A673 (cell line): ENCODE measurements at regions not wholly inside any gene's neighbourhood (a gene's known extent, or its start where the extent isn't known, plus 50 kb on each side); places are given as distances from the start of the nearest gene placed in this dataset.

ENCODE experiments used
- BruUV-seq: library from RNA; stranded (reverse); fragments of 400-500 nt; replicated peaks from 2 replicates; lab custom pipeline; 2021; lab: Mats Ljungman, UMichigan
- CTCF ChIA-PET: fragments of 300-600 bp; sonication (Branson Sonifier 250); formaldehyde crosslinking; loops from one replicate; lab custom pipeline; 2022; ENCODE audit warnings: antibody characterized with exemption; lab: Charles Lee
- POLR2A ChIA-PET: fragments of 300-600 bp; sonication (Branson Sonifier 250); formaldehyde crosslinking; loops from one replicate; lab custom pipeline; 2022; ENCODE audit warnings: antibody characterized with exemption; ENCODE audit not compliant: low non-redundant PET; lab: Charles Lee
- DNase-seq: peaks from one replicate; pipeline ENCODE4 v3.0.0-alpha.2; 2015; ENCODE audit warnings: low spot score
- H3K27ac ChIP-seq: fragments of 200-600 bp; sonication (generic); 2 replicates; pipeline ENCODE4 v1.5.1; 2016; ENCODE audit warnings: mixed run types, low read depth, mild to moderate bottlenecking, mixed read lengths, antibody characterized with exemption, low read length; ENCODE audit not compliant: poor library complexity, severe bottlenecking
- H3K27me3 ChIP-seq: fragments of 200-600 bp; sonication (generic); replicated peaks from 2 replicates; pipeline ENCODE4 v1.6.1; 2017; ENCODE audit warnings: mixed run types, low read depth, mild to moderate bottlenecking, mixed read lengths, antibody characterized with exemption, low read length; ENCODE audit not compliant: insufficient read depth, poor library complexity
- H3K36me3 ChIP-seq: fragments of 200-600 bp; sonication (generic); 2 replicates; pipeline ENCODE4 v1.6.1; 2016; ENCODE audit warnings: mixed run types, mild to moderate bottlenecking, mixed read lengths, antibody characterized with exemption, low read length; ENCODE audit not compliant: insufficient read depth, poor library complexity, severe bottlenecking
- H3K4me1 ChIP-seq: fragments of 200-600 bp; sonication (generic); 2 replicates; pipeline ENCODE4 v1.6.1; 2017; ENCODE audit warnings: mixed run types, mild to moderate bottlenecking, mixed read lengths, antibody characterized with exemption, low read length; ENCODE audit not compliant: insufficient read depth, poor library complexity, severe bottlenecking
- H3K4me3 ChIP-seq: fragments of 200-600 bp; sonication (generic); 2 replicates; pipeline ENCODE4 v1.5.1; 2016; ENCODE audit warnings: low read depth, mixed run types, mild to moderate bottlenecking, mixed read lengths, low read length; ENCODE audit not compliant: poor library complexity, severe bottlenecking
- H3K9me3 ChIP-seq: fragments of 200-600 bp; sonication (generic); 2 replicates; pipeline ENCODE4 v1.6.1; 2016; ENCODE audit warnings: mixed run types, low read depth, mild to moderate bottlenecking, mixed read lengths, antibody characterized with exemption, low read length; ENCODE audit not compliant: poor library complexity, severe bottlenecking
- CTCF ChIP-seq: fragments of 300-800, 200-600 bp; sonication (generic); conservative IDR thresholded peaks from 2 replicates; pipeline ENCODE4 v1.5.1; 2017; ENCODE audit warnings: low read depth, mild to moderate bottlenecking, antibody characterized with exemption, low read length, moderate library complexity, mixed read lengths
- EZH2 ChIP-seq: fragments of 200-600 bp; sonication (generic); IDR thresholded peaks from 2 replicates; pipeline ENCODE4 v1.6.1; 2017; ENCODE audit warnings: borderline replicate concordance, low read depth, mild to moderate bottlenecking, mixed read lengths, antibody characterized with exemption, low read length; ENCODE audit not compliant: poor library complexity, severe bottlenecking
- intact Hi-C: fragments of 100-400 bp; cut with micrococcal nuclease; formaldehyde crosslinking; loops from one replicate; pipeline ENCODE4 v1.10.0; 2022; ENCODE audit not compliant: unreplicated experiment

GRCh38 chr4:14910411-14910810 lies 91.9 kb upstream of the CPEB2 start:
- Histone ChIP-seq H3K9me3 (no peaks in the 10 kb centered on the region), H3K27me3 (no peaks in the 10 kb centered on the region), H3K36me3 (no peaks in the 10 kb centered on the region), H3K4me3 (no peak overlapping the region), H3K4me1 (no peaks in the 10 kb centered on the region), H3K27ac (no peak overlapping the region)
- no TSS peak for BruUV-seq
- DNase-seq, result no peak
- intact Hi-C loops, result no loop called here
- TF ChIP-seq EZH2, result no peak
- ChIA-PET POLR2A (no interaction called here), CTCF (no interaction called here)

- no peak for DNase-seq
- Histone ChIP-seq H3K27me3 (no peaks in the 10 kb centered on the region), H3K4me3 (no peak overlapping the region), H3K27ac (no peak overlapping the region), H3K36me3 (no peaks in the 10 kb centered on the region), H3K4me1 (no peaks in the 10 kb centered on the region), H3K9me3 (no peaks in the 10 kb centered on the region)
- intact Hi-C loops, result no loop called here
- BruUV-seq, result no TSS peak
- POLR2A ChIA-PET, result no interaction called here
- CTCF ChIA-PET, result no interaction called here
- TF ChIP-seq CTCF, result no peak
Measured at GRCh38 chr4:14912426-14912825, 89.9 kb upstream of the CPEB2 start.

- ChIA-PET POLR2A (no interaction called here), CTCF (no interaction called here)
- no peak for DNase-seq
- no peaks in the 10 kb centered on the region for H3K9me3 ChIP-seq
- H3K4me3 ChIP-seq, result no peak overlapping the region
- TF ChIP-seq EZH2 (no peak), CTCF (no peak)
- no peaks in the 10 kb centered on the region for H3K27me3 ChIP-seq
- no peaks in the 10 kb centered on the region for H3K4me1 ChIP-seq
- H3K27ac ChIP-seq, result no peak overlapping the region
- intact Hi-C loops, result no loop called here
- BruUV-seq, result no TSS peak
- H3K36me3 ChIP-seq, result no peaks in the 10 kb centered on the region
Measured at GRCh38 chr4:14915018-14915417, 87.3 kb upstream of the CPEB2 start.

GRCh38 chr4:14916554-14917297 lies 85.6 kb upstream of the CPEB2 start:
- TF ChIP-seq CTCF, result no peak
- TF ChIP-seq EZH2, result no peak
- H3K4me1 ChIP-seq, result no peaks in the 10 kb centered on the region
- BruUV-seq, result no TSS peak
- H3K27me3 ChIP-seq, result no peaks in the 10 kb centered on the region
- CTCF ChIA-PET, result no interaction called here
- no peaks in the 10 kb centered on the region for H3K9me3 ChIP-seq
- H3K4me3 ChIP-seq, result no peak overlapping the region
- H3K27ac ChIP-seq, result no peak overlapping the region
- peak; percentile 8 for DNase-seq
- POLR2A ChIA-PET, result no interaction called here
- intact Hi-C loops, result no loop called here
- H3K36me3 ChIP-seq, result no peaks in the 10 kb centered on the region
